HG02798 (cell line): ENCODE measurements at regions not wholly inside any gene's neighbourhood (a gene's known extent, or its start where the extent isn't known, plus 50 kb on each side); places are given as distances from the start of the nearest gene placed in this dataset.
"Not testable (repeated sequence)": the region's sequence is repeated elsewhere in the genome, so short reads cannot be mapped to it uniquely, and the experiment has no call there.

Source experiments
- ATAC-seq: cut with Tn5 transposase; IDR thresholded peaks from one replicate; pipeline ENCODE4 v1.9.1; 2021; ENCODE audit warnings: mild to moderate bottlenecking; ENCODE audit not compliant: unreplicated experiment, poor library complexity

DNA sequence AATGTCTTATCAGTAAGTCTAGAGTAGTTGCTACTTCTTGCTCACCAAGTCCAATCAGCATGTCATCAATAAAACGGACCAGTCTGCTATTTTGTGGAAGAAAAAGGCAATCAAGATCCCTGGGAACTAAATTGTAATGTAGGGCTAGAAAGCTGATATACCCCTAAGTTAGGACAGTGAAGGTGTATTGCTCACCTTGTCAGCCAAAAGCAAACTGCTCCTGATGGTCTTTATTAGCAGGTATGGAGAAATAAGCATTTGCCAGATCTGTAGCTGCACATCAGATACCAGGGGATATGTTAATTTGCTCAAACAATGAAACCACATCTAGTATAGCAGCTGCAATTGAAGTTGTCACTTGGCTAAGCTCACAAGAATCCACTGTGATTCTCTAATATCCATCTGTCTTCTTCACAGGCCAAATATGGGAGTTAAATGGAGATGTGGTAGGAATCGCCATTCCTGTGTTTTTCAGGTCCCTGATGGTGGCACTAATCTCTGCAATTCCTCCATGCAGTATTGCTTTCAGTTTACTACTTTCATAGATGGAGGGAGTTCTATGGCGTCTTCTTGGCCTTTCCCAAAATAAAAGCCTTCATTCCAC, 75.0 kb downstream of the TMEM237 start:
- ATAC-seq, result no peak

DNA sequence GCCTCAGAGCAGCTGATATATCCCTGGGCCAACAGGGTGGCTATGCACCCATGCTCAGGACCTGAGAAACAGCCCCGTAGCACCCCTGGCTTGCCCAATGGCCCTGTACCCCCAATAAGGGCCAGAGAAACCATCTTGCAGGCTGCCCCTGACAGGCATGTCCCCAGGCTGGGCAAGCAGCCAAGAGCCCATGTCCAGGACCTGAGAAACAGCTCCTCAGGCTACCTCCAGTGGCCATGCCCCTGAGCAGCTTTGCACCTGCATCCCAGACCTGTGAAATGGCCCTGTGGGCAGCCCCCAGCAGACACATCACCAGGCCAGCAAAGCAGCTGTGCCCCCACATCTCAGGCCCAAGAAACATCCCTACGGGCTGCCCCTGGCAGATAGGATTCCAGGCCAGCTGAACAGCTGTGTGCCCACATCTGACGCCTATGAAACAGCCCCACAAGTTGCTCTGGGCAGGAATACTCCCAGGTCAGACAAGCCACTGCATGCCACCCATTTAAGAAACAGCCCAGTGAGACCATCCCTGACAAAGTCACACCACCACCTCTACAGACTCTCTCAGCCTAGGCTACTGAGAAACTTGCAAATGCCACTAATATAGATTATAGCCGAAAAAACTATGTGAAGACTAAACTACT, 84.1 kb downstream of the TMEM237 start:
- no peak for ATAC-seq

DNA sequence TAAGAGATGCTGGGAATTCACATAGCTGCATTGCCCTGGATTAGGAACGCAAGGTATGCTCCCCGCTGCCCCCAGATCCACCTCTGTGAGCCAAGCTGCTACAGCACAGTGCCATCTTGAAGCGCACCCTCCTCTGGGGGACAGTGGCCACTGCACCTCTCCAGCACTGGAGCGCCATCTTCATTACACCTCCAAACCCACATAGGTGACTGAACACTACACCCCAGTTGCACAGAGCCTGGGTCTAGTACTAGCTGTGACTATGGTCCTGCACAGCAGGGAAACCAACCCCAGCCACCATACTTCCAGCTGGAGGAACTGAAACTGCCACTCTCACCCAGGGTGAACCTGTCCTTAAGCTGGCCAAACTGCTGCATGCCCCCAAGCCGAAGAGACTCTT, 84.6 kb downstream of the TMEM237 start:
- peak; percentile 39 for ATAC-seq

DNA sequence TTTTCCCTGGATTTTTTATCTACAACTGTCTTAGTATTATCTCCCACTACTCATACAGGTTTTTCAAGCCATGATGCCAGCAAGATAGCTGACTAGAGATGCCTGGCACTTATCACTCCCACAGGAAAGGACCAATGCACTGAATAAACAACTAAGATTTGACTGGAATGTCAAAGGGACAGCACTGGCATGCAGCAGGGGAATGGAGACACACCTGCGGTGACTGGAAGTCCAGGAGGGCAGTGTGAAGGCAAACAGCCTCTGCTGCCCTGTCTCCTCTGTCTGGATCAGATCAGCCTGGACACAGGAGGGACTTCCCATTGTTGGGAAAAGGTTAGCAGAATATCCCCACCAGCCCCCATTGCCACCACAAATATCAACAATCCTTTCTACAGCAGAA, 85.1 kb downstream of the TMEM237 start:
- ATAC-seq, result no peak

DNA sequence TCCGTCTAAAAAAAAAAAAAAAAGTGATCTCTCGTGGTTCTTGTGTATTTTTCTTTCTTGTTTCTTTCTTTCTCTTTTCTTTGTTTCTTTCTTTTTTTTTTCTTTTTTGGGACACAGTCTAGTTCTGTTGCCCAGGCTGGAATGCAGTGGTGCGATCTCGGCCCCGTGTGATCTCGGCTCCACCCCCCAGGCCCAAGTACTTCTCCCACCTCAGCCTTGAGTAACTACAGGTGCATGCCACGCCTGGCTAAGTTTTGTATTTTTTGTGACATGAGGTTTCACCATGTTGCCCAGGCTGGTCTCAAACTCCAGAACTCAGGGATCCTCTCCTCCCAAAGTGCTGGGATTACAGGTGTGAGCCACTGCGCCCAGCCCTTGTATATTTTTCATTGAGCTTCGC, 91.4 kb downstream of the TMEM237 start:
- no peak for ATAC-seq

DNA sequence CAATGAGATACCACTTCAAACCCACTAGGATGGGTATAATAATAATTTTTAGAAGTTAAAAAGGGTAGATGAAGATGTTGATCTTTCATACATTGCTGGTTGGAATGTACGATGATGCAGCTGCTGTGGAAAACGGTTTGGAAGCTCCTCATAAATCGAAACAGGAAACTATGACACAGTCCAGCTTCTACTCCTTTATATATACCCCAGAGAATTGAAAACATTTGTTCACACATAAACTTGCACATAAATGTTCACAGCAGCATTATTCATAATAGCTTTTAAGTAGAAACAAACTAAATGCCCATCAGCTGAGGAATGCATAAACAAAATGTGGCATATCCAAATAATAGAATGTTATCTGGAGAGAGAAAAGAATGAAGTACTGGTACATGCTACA, 95.0 kb downstream of the STRADB start:
- no peak for ATAC-seq

GRCh38 chr2:201542291-201542690, 90.8 kb downstream of the STRADB start:
- ATAC-seq, result no peak

DNA sequence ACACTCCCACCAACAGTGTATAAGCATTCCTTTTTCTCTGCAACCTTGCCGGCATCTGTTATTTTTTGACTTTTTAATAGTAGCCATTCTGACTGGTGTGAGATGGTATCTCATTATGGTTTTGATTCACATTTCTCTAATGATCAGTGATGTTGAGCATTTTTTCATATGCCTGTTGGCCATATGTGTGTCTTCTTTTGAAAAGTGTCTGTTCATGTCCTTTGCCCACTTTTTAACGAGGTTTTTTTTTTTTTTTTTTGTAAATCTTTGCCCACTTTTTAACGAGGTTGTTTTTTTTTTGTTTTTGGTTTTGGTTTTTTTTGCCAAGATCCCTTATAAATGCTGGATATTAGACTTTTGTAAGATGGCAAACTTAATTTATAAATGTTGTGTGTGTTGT, 87.7 kb downstream of the STRADB start:
- not testable (repeated sequence) for ATAC-seq

GRCh38 chr2:201538025-201538424, 86.5 kb downstream of the STRADB start:
- no peak for ATAC-seq

GRCh38 chr2:201536754-201537153, 85.2 kb downstream of the STRADB start:
- no peak for ATAC-seq

GRCh38 chr2:201536046-201536445, 84.5 kb downstream of the STRADB start:
- no peak for ATAC-seq

GRCh38 chr2:201532686-201533304, 81.3 kb downstream of the STRADB start:
- peak; percentile 96 for ATAC-seq
